GM10266 (cell line): ENCODE measurements at regions not wholly inside any gene's neighbourhood (a gene's known extent, or its start where the extent isn't known, plus 50 kb on each side); places are given as distances from the start of the nearest gene placed in this dataset.
A peak's percentile ranks its signal among the peaks of the same experiment; 100 is the strongest.

Source experiments
- DNase-seq: peaks from one replicate; pipeline ENCODE4 v3.0.0; 2012; ENCODE audit errors: extremely low spot score
- TF ChIP-seq, protein P1 (sequence below): IDR thresholded peaks from 2 replicates; pipeline ENCODE4 v1.5.1; 2012; ENCODE audit warnings: mild to moderate bottlenecking, low read depth; ENCODE audit not compliant: control insufficient read depth, insufficient read depth; ENCODE audit errors: missing control alignments

DNA sequence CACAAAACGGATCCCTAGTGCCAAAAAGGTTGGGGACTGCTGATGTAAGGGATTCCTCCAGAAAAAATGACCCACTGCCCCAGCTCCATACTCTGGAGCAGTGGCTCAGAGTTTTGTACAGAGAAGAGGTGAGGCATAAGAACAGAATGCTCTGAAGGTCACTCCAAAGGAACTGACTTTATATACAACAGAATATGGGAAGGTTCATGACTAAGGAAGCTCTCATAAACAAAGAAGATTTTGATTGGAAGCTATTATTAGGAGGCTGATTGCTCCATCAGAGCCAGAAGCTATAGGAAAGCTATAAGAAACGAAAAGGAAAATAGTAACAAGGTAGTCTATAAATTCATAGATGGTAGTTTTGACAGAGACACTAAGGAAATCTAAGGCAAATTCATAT lies 203.1 kb downstream of the SLC7A11 start:
- TF ChIP-seq, protein P1, sequence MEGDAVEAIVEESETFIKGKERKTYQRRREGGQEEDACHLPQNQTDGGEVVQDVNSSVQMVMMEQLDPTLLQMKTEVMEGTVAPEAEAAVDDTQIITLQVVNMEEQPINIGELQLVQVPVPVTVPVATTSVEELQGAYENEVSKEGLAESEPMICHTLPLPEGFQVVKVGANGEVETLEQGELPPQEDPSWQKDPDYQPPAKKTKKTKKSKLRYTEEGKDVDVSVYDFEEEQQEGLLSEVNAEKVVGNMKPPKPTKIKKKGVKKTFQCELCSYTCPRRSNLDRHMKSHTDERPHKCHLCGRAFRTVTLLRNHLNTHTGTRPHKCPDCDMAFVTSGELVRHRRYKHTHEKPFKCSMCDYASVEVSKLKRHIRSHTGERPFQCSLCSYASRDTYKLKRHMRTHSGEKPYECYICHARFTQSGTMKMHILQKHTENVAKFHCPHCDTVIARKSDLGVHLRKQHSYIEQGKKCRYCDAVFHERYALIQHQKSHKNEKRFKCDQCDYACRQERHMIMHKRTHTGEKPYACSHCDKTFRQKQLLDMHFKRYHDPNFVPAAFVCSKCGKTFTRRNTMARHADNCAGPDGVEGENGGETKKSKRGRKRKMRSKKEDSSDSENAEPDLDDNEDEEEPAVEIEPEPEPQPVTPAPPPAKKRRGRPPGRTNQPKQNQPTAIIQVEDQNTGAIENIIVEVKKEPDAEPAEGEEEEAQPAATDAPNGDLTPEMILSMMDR: no peak
- DNase-seq: no peak

DNA sequence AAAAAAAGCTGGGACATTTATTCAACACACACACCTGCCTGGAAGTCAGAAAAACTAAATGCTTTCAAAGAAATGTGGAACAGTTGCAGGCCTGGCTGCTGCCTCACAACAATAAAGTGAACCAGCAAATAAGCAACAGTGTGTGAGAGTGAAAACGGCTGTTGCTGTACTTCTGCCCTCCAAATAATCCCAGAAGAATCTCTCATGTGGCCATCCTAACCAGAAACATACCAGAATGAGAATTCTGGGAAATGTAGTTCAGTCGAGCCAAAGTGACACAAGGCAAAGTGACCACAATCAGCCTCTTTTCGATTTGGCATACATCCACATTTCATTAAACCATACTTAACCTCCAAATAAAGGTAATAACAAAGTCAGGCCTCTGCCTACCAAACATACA lies 204.5 kb downstream of the SLC7A11 start:
- TF ChIP-seq, protein P1: no peak
- no peak for DNase-seq

DNA sequence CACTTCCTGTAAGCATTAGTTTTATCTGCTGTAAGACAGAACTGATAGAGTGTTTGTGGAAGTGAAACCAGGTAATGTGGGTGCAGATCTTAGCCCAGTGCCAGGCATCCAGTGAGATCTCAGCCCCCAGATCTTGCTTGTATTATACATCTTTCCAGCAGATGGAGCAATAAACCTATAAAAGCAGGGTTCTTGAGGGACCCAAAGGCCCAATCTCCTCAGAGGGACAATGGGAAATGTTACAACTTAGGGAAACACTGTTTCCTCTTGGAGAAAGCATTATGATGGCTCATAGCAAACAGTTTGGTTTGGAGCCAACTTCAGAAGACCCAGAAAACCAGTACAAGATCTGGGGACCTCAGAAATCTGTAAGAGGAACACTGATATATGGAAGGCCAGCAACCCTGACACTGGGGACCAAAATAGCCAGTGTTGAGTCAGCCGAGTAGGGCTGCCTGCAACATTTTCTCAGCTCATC lies 206.3 kb downstream of the SLC7A11 start:
- peak; percentile 52 for DNase-seq
- TF ChIP-seq, protein P1: peak; percentile 44

DNA sequence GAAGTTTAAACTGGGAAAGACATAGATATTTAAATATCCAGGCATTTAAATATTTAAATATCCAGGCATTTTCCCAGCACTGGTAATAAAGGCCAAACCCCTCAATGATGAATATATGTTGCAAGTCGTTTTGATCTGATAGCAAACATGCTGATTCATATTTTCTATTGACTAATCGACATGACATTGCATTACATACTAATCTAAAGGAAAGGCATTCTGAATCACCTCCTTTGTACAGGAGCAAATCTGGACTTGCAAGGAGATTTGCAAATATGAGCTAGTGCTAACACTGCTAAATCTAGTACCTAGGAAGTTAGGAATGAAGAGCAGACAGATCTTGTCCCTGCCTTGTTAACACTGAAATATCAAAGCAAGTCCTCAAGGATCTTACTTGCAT lies 207.3 kb downstream of the SLC7A11 start:
- TF ChIP-seq, protein P1: no peak
- no peak for DNase-seq

DNA sequence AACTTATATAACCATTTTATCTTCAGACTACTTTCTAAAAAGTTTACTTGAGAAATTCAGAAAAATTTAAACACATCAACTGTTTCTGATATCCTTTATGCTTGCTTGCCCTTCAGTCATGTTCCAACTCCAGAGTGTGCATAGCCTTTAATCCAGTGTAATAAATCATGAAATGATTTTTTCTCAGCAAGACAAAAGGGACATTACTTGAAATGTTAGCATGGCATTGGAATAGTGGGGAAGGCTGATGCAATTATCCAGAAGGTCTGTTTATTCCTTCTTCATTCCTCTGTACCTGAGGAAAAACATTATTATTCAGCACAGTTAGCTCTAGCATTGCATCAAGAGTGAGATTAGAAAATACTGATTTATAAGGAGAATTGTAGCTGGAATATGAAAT lies 209.9 kb downstream of the SLC7A11 start:
- no peak for DNase-seq
- TF ChIP-seq, protein P1: no peak

DNA sequence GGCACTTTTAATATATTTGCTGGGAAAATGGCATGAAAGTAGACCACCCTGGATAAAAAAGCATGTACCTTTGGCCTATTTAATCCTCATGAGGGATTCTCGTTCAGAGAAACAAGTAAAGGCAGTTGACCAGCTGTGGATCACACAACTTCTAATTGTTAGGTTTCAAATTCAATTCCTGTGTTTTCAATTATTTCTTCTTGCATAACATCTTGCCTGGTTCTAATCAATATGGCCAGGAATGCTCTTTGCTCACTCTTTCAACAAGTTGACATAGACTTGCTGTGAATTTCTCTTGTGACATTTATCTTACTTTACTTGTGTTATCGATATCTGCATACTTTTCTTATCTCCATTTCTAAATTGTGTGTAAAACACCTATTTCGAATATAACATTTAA lies 211.8 kb downstream of the SLC7A11 start:
- TF ChIP-seq, protein P1: no peak
- no peak for DNase-seq

DNA sequence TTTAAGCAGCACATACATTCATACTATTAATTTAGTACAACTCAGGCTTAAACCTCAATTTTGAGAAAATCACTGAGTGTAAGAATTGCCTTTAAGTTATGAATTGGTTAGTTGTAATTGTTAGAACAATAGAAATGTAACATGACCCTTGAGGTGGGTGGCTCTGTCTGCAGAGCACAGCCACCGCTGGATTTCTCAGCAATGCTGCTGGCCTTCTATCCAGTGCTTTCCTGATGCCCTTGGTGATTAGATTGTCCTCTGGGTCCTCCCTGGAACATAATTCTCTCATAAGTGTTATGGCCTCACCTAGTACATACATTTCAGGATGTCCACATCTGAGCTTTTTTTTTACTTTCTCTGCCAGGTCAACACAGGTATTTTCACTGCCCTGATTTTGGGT lies 213.2 kb downstream of the SLC7A11 start:
- no peak for DNase-seq
- TF ChIP-seq, protein P1: no peak
